Natural killer cell treated with Interleukin-12 subunit alpha and Interleukin-12 subunit beta and Interleukin-15 and Interleukin-18, amount 100 ng/mL, for 72 hours (primary cell): ENCODE measurements at regions not wholly inside any gene's neighbourhood (a gene's known extent, or its start where the extent isn't known, plus 50 kb on each side); places are given as distances from the start of the nearest gene placed in this dataset.

ENCODE experiments used
- ATAC-seq, 2 donors: fragments of 150-1000 bp; cut with Tn5 transposase in 1 of 2; sonication (Bioruptor Pico), chemical (Tn5 transposase) in 1 of 2; 2 replicates each; pipeline ENCODE4 v1.10.0; 2021
- DNase-seq: peaks from one replicate; pipeline ENCODE4 v3.0.0; 2022; ENCODE audit warnings: low spot score
- H3K27ac Mint-ChIP-seq, 2 donors: 1 replicate in 1 of 2; 2 replicates in 1 of 2; pipeline ENCODE4 v1.8.0; 2022; ENCODE audit warnings: mixed read lengths in 2 of 2, mild to moderate bottlenecking in 1 of 2, moderate library complexity in 1 of 2
- H3K27me3 Mint-ChIP-seq, 2 donors: 1 replicate in 1 of 2; 2 replicates in 1 of 2; pipeline ENCODE4 v1.8.0; 2022; ENCODE audit warnings: mixed read lengths in 2 of 2
- H3K36me3 Mint-ChIP-seq: one replicate; pipeline ENCODE4 v1.8.0; 2022; ENCODE audit warnings: mixed read lengths
- H3K4me1 Mint-ChIP-seq, 2 donors: 1 replicate in 1 of 2; 2 replicates in 1 of 2; pipeline ENCODE4 v1.8.0; 2022; ENCODE audit warnings: low read depth in 2 of 2, mixed read lengths in 2 of 2, mild to moderate bottlenecking in 1 of 2
- H3K4me3 Mint-ChIP-seq: one replicate; pipeline ENCODE4 v1.8.0; 2022; ENCODE audit warnings: mixed read lengths
- H3K9me3 Mint-ChIP-seq: 2 replicates; pipeline ENCODE4 v1.8.0; 2022; ENCODE audit warnings: mixed read lengths

GRCh38 chr6:76435174-76435573 lies 362.7 kb upstream of the IMPG1 start:
- DNase-seq, result no peak
- Mint-ChIP-seq H3K9me3 (peaks cover 24% of the 10 kb centered on the region), H3K27ac (no peak overlapping the region), H3K4me3 (no peak overlapping the region), H3K4me1 (no peaks in the 10 kb centered on the region), H3K27me3 (no peaks in the 10 kb centered on the region), H3K36me3 (peaks cover 5% of the 10 kb centered on the region)
- ATAC-seq, result no peak

GRCh38 chr6:76422511-76423213 lies 350.2 kb upstream of the IMPG1 start:
- Mint-ChIP-seq H3K27me3 (no peaks in the 10 kb centered on the region), H3K9me3 (peaks cover 13% of the 10 kb centered on the region), H3K36me3 (no peaks in the 10 kb centered on the region), H3K4me1 (no peaks in the 10 kb centered on the region), H3K4me3 (no peak overlapping the region), H3K27ac (no peak overlapping the region)
- no peak for ATAC-seq
- DNase-seq, result no peak

- Mint-ChIP-seq H3K27me3 (no peaks in the 10 kb centered on the region), H3K27ac (no peak overlapping the region), H3K4me3 (no peak overlapping the region), H3K4me1 (no peaks in the 10 kb centered on the region), H3K9me3 (peaks cover 13% of the 10 kb centered on the region), H3K36me3 (no peaks in the 10 kb centered on the region)
- DNase-seq (no peak), ATAC-seq (no peak)
Observed at GRCh38 chr6:76420094-76420493, 347.6 kb upstream of the IMPG1 start.

- ATAC-seq (no peak), DNase-seq (no peak)
- Mint-ChIP-seq H3K4me1 (no peaks in the 10 kb centered on the region), H3K27me3 (no peaks in the 10 kb centered on the region), H3K4me3 (no peak overlapping the region), H3K27ac (no peak overlapping the region), H3K9me3 (peaks cover 8% of the 10 kb centered on the region), H3K36me3 (no peaks in the 10 kb centered on the region)
Observed at GRCh38 chr6:76418560-76419223, 346.2 kb upstream of the IMPG1 start.

GRCh38 chr6:76416821-76417605 lies 344.6 kb upstream of the IMPG1 start:
- Mint-ChIP-seq H3K27ac (no peak overlapping the region), H3K4me1 (no peaks in the 10 kb centered on the region), H3K36me3 (no peaks in the 10 kb centered on the region), H3K27me3 (no peaks in the 10 kb centered on the region), H3K9me3 (peaks cover 8% of the 10 kb centered on the region), H3K4me3 (no peak overlapping the region)
- DNase-seq (no peak), ATAC-seq (no peak)

- no peaks in the 10 kb centered on the region for H3K27me3 Mint-ChIP-seq
- no peak for ATAC-seq
- no peak overlapping the region for H3K27ac Mint-ChIP-seq
- no peaks in the 10 kb centered on the region for H3K36me3 Mint-ChIP-seq
- H3K9me3 Mint-ChIP-seq, result peaks cover under 1% of the 10 kb centered on the region
- no peak overlapping the region for H3K4me3 Mint-ChIP-seq
- H3K4me1 Mint-ChIP-seq, result no peaks in the 10 kb centered on the region
- no peak for DNase-seq
Observed at GRCh38 chr6:76403064-76403463, 330.6 kb upstream of the IMPG1 start.

GRCh38 chr6:76397966-76398365 lies 325.5 kb upstream of the IMPG1 start:
- H3K36me3 Mint-ChIP-seq, result no peaks in the 10 kb centered on the region

GRCh38 chr6:76382201-76382600 lies 309.7 kb upstream of the IMPG1 start:
- H3K27ac Mint-ChIP-seq, result no peak overlapping the region
- no peak for ATAC-seq
- H3K4me1 Mint-ChIP-seq, result no peaks in the 10 kb centered on the region

More at GRCh38 chr6:76397966-76398365, 325.5 kb upstream of the IMPG1 start:
- Mint-ChIP-seq H3K4me1 (no peaks in the 10 kb centered on the region), H3K4me3 (no peak overlapping the region), H3K9me3 (peaks cover 13% of the 10 kb centered on the region), H3K27me3 (no peaks in the 10 kb centered on the region), H3K27ac (no peak overlapping the region)
- DNase-seq, result no peak
- no peak for ATAC-seq

GRCh38 chr6:76381612-76382011 lies 309.1 kb upstream of the IMPG1 start:
- DNase-seq, result no peak
- H3K27ac Mint-ChIP-seq, result no peak overlapping the region
- H3K4me3 Mint-ChIP-seq, result no peak overlapping the region
- ATAC-seq, result no peak
- peaks cover 28% of the 10 kb centered on the region for H3K9me3 Mint-ChIP-seq
- H3K4me1 Mint-ChIP-seq, result no peaks in the 10 kb centered on the region
- H3K36me3 Mint-ChIP-seq, result peaks cover 15% of the 10 kb centered on the region
- no peaks in the 10 kb centered on the region for H3K27me3 Mint-ChIP-seq

More at GRCh38 chr6:76382201-76382600, 309.7 kb upstream of the IMPG1 start:
- peaks cover 26% of the 10 kb centered on the region for H3K9me3 Mint-ChIP-seq
- DNase-seq, result no peak
- H3K27me3 Mint-ChIP-seq, result no peaks in the 10 kb centered on the region
- H3K4me3 Mint-ChIP-seq, result no peak overlapping the region
- H3K36me3 Mint-ChIP-seq, result peaks cover 14% of the 10 kb centered on the region

GRCh38 chr6:76351275-76351674 lies 278.8 kb upstream of the IMPG1 start:
- H3K27me3 Mint-ChIP-seq, result no peaks in the 10 kb centered on the region

GRCh38 chr6:76347539-76347938 lies 275.1 kb upstream of the IMPG1 start:
- DNase-seq (no peak), ATAC-seq (no peak)
- Mint-ChIP-seq H3K27me3 (no peaks in the 10 kb centered on the region), H3K36me3 (no peaks in the 10 kb centered on the region), H3K4me3 (no peak overlapping the region), H3K9me3 (peaks cover 6% of the 10 kb centered on the region), H3K4me1 (no peaks in the 10 kb centered on the region), H3K27ac (no peak overlapping the region)

More at GRCh38 chr6:76351275-76351674, 278.8 kb upstream of the IMPG1 start:
- no peaks in the 10 kb centered on the region for H3K4me1 Mint-ChIP-seq
- ATAC-seq (no peak), DNase-seq (no peak)
- H3K27ac Mint-ChIP-seq, result no peak overlapping the region
- peaks cover 13% of the 10 kb centered on the region for H3K9me3 Mint-ChIP-seq
- H3K36me3 Mint-ChIP-seq, result no peaks in the 10 kb centered on the region
- no peak overlapping the region for H3K4me3 Mint-ChIP-seq

GRCh38 chr6:76342611-76343160 lies 270.2 kb upstream of the IMPG1 start:
- Mint-ChIP-seq H3K4me1 (no peaks in the 10 kb centered on the region), H3K36me3 (no peaks in the 10 kb centered on the region), H3K27me3 (no peaks in the 10 kb centered on the region), H3K9me3 (peaks cover 15% of the 10 kb centered on the region), H3K4me3 (no peak overlapping the region), H3K27ac (no peak overlapping the region)
- no peak for ATAC-seq
- DNase-seq, result no peak

- DNase-seq (no peak), ATAC-seq (no peak)
- Mint-ChIP-seq H3K9me3 (peaks cover 19% of the 10 kb centered on the region), H3K4me1 (no peaks in the 10 kb centered on the region), H3K36me3 (peaks cover 7% of the 10 kb centered on the region), H3K4me3 (no peak overlapping the region), H3K27me3 (no peaks in the 10 kb centered on the region), H3K27ac (no peak overlapping the region)
Observed at GRCh38 chr6:76330031-76330430, 257.6 kb upstream of the IMPG1 start.

GRCh38 chr6:76326871-76327270 lies 254.4 kb upstream of the IMPG1 start:
- Mint-ChIP-seq H3K9me3 (peaks cover 17% of the 10 kb centered on the region), H3K27ac (no peak overlapping the region), H3K4me1 (no peaks in the 10 kb centered on the region), H3K36me3 (peaks cover 9% of the 10 kb centered on the region), H3K4me3 (no peak overlapping the region), H3K27me3 (no peaks in the 10 kb centered on the region)
- DNase-seq (no peak), ATAC-seq (no peak)
